GM06990 (cell line): ENCODE measurements at regions not wholly inside any gene's neighbourhood (a gene's known extent, or its start where the extent isn't known, plus 50 kb on each side); places are given as distances from the start of the nearest gene placed in this dataset.

ENCODE experiments used
- DNase-seq: peaks from one replicate; pipeline ENCODE4 v3.0.0-alpha.2; 2011; ENCODE audit not compliant: insufficient read length; ENCODE audit errors: extremely low read depth
- H3K27me3 ChIP-seq: replicated peaks from 2 replicates; pipeline ENCODE4 v1.6.0; 2011; ENCODE audit warnings: low read length; ENCODE audit not compliant: control insufficient read depth, insufficient read depth
- H3K36me3 ChIP-seq: 2 replicates; pipeline ENCODE4 v1.5.1; 2011; ENCODE audit warnings: low read length; ENCODE audit not compliant: control insufficient read depth, insufficient read depth
- H3K4me3 ChIP-seq: replicated peaks from 2 replicates; pipeline ENCODE4 v1.5.1; 2011; ENCODE audit warnings: low read depth, mild to moderate bottlenecking, control low read depth, low read length
- TF ChIP-seq, protein P1 (sequence below): IDR thresholded peaks from 2 replicates; pipeline ENCODE4 v1.5.1; 2011; ENCODE audit warnings: low read length, control low read depth, mild to moderate bottlenecking, inconsistent platforms; ENCODE audit not compliant: insufficient read depth, poor library complexity, severe bottlenecking

DNA sequence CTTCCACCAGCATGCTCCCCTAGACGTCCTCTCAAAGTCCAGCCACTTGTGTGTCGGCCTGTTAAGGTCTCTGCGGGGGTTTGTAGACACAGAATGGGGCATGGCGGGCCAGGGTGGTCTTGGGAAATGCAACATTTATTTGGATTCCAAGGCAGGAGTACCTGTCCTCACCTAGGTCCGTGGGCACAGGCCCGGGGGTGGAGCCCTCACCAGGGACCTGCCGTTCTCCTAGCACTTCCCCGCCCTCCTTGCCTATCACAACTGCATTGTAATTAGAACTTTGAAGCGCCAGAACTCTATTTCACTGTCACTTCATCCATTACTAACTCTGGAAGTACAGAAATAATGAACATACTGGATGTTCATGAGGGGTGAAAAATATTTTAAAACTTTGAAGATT is 268.3 kb upstream of the ACTBL2 start:
- DNase-seq, result no peak
- H3K36me3 ChIP-seq, result no peaks in the 10 kb centered on the region
- no peaks in the 10 kb centered on the region for H3K27me3 ChIP-seq
- H3K4me3 ChIP-seq, result no peak overlapping the region
- TF ChIP-seq, protein P1, sequence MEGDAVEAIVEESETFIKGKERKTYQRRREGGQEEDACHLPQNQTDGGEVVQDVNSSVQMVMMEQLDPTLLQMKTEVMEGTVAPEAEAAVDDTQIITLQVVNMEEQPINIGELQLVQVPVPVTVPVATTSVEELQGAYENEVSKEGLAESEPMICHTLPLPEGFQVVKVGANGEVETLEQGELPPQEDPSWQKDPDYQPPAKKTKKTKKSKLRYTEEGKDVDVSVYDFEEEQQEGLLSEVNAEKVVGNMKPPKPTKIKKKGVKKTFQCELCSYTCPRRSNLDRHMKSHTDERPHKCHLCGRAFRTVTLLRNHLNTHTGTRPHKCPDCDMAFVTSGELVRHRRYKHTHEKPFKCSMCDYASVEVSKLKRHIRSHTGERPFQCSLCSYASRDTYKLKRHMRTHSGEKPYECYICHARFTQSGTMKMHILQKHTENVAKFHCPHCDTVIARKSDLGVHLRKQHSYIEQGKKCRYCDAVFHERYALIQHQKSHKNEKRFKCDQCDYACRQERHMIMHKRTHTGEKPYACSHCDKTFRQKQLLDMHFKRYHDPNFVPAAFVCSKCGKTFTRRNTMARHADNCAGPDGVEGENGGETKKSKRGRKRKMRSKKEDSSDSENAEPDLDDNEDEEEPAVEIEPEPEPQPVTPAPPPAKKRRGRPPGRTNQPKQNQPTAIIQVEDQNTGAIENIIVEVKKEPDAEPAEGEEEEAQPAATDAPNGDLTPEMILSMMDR, result no peak

DNA sequence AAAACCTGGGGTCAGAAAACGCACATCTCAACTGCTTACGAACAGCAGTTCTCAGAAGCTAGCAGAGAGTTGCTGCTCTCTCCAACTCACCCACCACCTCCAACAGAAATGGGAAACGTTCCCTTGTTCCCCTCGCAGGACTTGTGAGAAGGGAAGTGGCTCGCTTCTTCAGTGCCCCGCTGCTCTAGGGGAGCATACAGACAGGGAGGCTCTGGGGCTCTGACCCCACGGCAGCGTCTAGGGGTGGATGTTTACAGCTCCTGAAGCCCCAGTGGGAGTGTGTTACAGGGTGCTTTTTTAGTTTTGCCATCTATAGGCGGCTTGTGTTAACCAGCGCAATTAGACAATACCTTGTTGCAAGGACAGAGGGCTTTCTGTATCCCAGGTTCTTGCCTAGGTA is 267.7 kb upstream of the ACTBL2 start:
- Histone ChIP-seq H3K4me3 (no peak overlapping the region), H3K27me3 (no peaks in the 10 kb centered on the region), H3K36me3 (no peaks in the 10 kb centered on the region)
- TF ChIP-seq, protein P1, result no peak
- no peak for DNase-seq

DNA sequence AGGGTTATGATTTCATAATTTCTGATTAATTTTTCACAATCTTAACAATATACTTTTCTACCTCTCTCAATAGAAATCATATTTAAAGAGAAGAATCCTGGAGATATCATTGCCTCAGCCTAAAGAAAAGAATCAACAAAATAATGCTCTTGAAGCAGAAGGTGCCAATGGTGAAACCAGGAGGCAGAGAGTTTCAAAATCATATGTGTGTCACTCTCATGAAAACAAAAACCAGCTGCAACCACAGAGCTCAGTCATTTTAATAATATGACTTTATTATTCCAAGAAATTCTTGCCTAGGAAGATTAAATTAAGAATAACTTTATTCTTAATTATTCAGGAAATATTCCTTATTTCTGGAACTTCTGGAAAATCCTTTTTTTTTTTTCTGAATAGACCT is 266.8 kb upstream of the ACTBL2 start:
- DNase-seq, result no peak
- H3K36me3 ChIP-seq, result no peaks in the 10 kb centered on the region

DNA sequence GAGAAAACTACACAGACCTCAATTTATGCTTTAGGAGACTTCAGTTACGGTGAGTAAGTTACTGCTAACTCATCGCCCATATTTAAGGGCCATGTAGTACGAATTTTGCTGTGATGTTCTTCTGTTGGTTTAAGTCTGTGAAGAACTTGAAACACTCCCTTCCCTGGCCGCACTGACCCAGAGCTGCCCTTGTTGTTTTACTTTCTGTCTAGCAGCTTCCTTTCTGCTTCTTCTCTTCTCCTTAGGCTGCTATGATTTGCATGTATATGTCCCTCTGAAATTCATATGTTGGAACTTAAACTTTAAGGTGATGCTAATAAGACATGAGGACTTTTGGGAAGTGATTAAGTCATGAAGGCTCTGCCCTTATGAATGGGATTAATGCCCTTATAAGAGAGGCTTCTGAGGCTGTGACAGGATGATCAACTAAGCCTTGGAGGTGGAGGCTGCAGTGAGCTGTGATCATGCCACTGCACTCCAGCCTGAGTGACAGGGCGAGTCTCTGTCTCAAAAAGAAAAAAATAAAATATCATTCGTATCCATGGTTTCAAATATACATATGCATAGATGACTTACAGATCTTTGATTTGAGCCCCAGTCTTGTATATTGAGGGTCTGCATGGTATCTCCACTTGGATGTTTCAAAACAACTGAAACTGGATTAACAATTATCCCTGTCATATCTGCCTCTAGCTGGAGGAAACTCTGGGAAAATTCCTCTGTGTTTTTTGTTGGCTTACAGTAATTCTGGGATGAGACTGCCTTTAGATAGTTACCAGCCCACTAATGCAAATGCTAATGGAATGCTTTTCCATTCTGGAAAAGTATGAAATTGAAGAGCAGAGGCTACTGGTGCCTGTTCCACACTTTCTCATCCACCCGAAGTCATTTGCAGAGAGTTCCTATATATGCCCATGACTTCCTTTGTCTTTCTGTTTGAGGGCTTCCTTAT is 263.4 kb upstream of the ACTBL2 start:
- no peak for DNase-seq
- Histone ChIP-seq H3K27me3 (no peaks in the 10 kb centered on the region), H3K36me3 (no peaks in the 10 kb centered on the region), H3K4me3 (no peak overlapping the region)
- TF ChIP-seq, protein P1, result no peak

More for the DNA sequence above, 266.8 kb upstream of the ACTBL2 start:
- no peaks in the 10 kb centered on the region for H3K27me3 ChIP-seq
- TF ChIP-seq, protein P1, result no peak
- H3K4me3 ChIP-seq, result no peak overlapping the region

DNA sequence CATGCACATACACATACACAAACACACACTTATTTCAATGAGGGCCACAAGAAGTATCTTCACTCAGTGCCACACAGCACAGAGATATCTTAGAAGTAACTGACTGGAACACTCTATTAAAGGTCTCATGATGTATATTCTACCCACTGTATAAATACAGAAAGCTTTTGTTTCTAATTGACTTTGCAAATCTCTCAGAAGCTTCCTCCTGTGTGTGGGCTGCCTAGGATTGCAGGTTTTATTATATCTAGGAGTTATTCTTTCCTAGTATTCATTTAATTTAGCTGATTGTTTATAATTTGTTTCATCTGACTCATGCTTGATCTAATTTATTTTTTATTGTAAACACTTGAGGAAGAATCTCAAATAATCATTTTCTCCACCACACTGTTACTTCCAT is 262.4 kb upstream of the ACTBL2 start:
- DNase-seq, result no peak
- Histone ChIP-seq H3K4me3 (no peak overlapping the region), H3K27me3 (no peaks in the 10 kb centered on the region), H3K36me3 (no peaks in the 10 kb centered on the region)
- TF ChIP-seq, protein P1, result no peak
